ENCODE measurements at regions not wholly inside any gene's neighbourhood (a gene's known extent, or its start where the extent isn't known, plus 50 kb on each side); places are given as distances from the start of the nearest gene placed in this dataset.
A peak's percentile ranks its signal among the peaks of the same experiment; 100 is the strongest.

- no peak for DNase-seq (ENCODE audit: low read depth)
- no peak overlapping the region for H3K4me3 ChIP-seq (ENCODE audit: low read depth, low read length)
- in situ Hi-C loops (cut with HindIII; ENCODE audit: low sequenced_read_pairs) = no loop called here
- TF ChIP-seq, protein P1, sequence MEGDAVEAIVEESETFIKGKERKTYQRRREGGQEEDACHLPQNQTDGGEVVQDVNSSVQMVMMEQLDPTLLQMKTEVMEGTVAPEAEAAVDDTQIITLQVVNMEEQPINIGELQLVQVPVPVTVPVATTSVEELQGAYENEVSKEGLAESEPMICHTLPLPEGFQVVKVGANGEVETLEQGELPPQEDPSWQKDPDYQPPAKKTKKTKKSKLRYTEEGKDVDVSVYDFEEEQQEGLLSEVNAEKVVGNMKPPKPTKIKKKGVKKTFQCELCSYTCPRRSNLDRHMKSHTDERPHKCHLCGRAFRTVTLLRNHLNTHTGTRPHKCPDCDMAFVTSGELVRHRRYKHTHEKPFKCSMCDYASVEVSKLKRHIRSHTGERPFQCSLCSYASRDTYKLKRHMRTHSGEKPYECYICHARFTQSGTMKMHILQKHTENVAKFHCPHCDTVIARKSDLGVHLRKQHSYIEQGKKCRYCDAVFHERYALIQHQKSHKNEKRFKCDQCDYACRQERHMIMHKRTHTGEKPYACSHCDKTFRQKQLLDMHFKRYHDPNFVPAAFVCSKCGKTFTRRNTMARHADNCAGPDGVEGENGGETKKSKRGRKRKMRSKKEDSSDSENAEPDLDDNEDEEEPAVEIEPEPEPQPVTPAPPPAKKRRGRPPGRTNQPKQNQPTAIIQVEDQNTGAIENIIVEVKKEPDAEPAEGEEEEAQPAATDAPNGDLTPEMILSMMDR (IDR thresholded peaks at IDR 0.05; ENCODE audit: low read depth, low read length, missing control alignments) = no peak
Measured at GRCh38 chr11:92702805-92703448, 266.5 kb upstream of the MTNR1B start.

GRCh38 chr11:92703449-92703830 lies 266.0 kb upstream of the MTNR1B start:
- TF ChIP-seq, protein P1 (IDR thresholded peaks at IDR 0.05; ENCODE audit: low read depth, low read length, missing control alignments) = no peak
- in situ Hi-C loops (cut with HindIII; ENCODE audit: low sequenced_read_pairs) = no loop called here
- H3K4me3 ChIP-seq (ENCODE audit: low read depth, low read length) = no peak overlapping the region
- peak; percentile 23 for DNase-seq (ENCODE audit: low read depth)

DNA sequence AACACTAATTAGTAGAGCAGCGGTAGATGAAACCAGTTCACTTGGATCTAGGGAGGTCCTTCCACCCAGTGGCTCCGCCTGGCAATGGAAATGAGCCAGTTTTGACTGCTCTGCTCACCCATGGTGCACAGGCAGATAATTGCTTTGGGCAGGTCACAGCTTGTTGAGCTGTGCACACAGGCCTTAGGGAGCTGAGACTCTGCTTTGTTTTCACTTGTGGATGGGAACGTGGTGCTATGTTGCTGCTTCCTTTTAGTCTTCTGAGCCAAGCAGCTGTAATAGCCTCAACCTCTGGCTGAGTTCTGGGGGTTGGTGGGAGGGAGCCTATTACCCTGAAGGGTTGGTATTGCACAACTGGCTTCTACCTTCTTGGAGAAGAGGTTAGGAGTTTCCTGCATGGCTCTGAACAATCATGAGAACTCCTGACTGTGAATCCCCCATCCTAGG lies 262.3 kb upstream of the MTNR1B start:
- TF ChIP-seq, protein P1 (IDR thresholded peaks at IDR 0.05; ENCODE audit: low read depth, low read length, missing control alignments) = no peak
- no peak overlapping the region for H3K4me3 ChIP-seq (ENCODE audit: low read depth, low read length)
- in situ Hi-C loops (cut with HindIII; ENCODE audit: low sequenced_read_pairs) = no loop called here
- DNase-seq (ENCODE audit: low read depth) = no peak

- no peak overlapping the region for H3K4me3 ChIP-seq (ENCODE audit: low read depth, low read length)
- TF ChIP-seq, protein P1 (IDR thresholded peaks at IDR 0.05; ENCODE audit: low read depth, low read length, missing control alignments) = no peak
- DNase-seq (ENCODE audit: low read depth) = no peak
- in situ Hi-C loops (cut with HindIII; ENCODE audit: low sequenced_read_pairs) = no loop called here
Measured at GRCh38 chr11:92707665-92708064, 261.8 kb upstream of the MTNR1B start.

- in situ Hi-C loops (cut with HindIII; ENCODE audit: low sequenced_read_pairs) = no loop called here
- H3K4me3 ChIP-seq (ENCODE audit: low read depth, low read length) = no peak overlapping the region
- TF ChIP-seq, protein P1 (IDR thresholded peaks at IDR 0.05; ENCODE audit: low read depth, low read length, missing control alignments) = no peak
- no peak for DNase-seq (ENCODE audit: low read depth)
Measured at GRCh38 chr11:92709329-92709728, 260.1 kb upstream of the MTNR1B start.

DNA sequence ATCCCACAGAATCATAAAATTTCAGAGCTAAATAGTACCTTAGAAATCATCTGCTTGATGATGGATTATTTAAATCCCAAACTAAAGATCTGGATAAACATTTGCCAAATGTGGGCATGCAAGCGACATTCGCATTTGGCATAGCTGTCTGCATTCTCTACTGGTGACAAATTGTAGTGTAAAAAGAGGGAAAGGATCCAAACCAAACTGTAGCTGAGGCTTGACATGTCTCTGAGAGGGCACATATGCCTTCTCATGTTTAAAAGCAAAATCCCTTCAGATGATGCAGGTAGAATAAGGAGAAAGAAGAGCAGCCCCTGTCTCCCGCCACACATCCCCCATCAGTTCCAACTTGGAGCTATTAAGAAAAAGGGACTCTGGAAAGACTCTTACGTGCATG lies 257.5 kb upstream of the MTNR1B start:
- DNase-seq (ENCODE audit: low read depth) = no peak
- H3K4me3 ChIP-seq (ENCODE audit: low read depth, low read length) = no peak overlapping the region
- in situ Hi-C loops (cut with HindIII; ENCODE audit: low sequenced_read_pairs) = no loop called here
- TF ChIP-seq, protein P1 (IDR thresholded peaks at IDR 0.05; ENCODE audit: low read depth, low read length, missing control alignments) = no peak
